Endodermal cell (in vitro differentiated cells): ENCODE measurements at regions not wholly inside any gene's neighbourhood (a gene's known extent, or its start where the extent isn't known, plus 50 kb on each side); places are given as distances from the start of the nearest gene placed in this dataset.

Experiments
- DNase-seq: peaks from one replicate; pipeline ENCODE4 v3.0.0-alpha.2; 2017
- H3K27ac ChIP-seq: 2 replicates; pipeline ENCODE4 v1.5.1; 2013; ENCODE audit warnings: mild to moderate bottlenecking, low read depth, low read length, moderate library complexity
- H3K27me3 ChIP-seq: 2 replicates; pipeline ENCODE4 v1.6.1; 2013; ENCODE audit warnings: mild to moderate bottlenecking, low read length, moderate library complexity; ENCODE audit not compliant: insufficient read depth, control insufficient read depth, poor library complexity, severe bottlenecking
- H3K36me3 ChIP-seq: 2 replicates; pipeline ENCODE4 v1.7.0; 2013; ENCODE audit warnings: mild to moderate bottlenecking, low read length, moderate library complexity; ENCODE audit not compliant: control insufficient read depth, insufficient read depth
- H3K4me1 ChIP-seq: one replicate; pipeline ENCODE4 v1.7.0; 2013; ENCODE audit warnings: low read length; ENCODE audit not compliant: control insufficient read depth, insufficient read depth
- H3K4me3 ChIP-seq: 2 replicates; pipeline ENCODE4 v1.5.1; 2013; ENCODE audit warnings: mild to moderate bottlenecking, low read length, moderate library complexity
- H3K9ac ChIP-seq: 2 replicates; pipeline ENCODE4 v1.6.1; 2013; ENCODE audit warnings: mild to moderate bottlenecking, low read length, moderate library complexity; ENCODE audit not compliant: poor library complexity, severe bottlenecking; ENCODE audit errors: extremely low read depth
- H3K9me3 ChIP-seq: 2 replicates; pipeline ENCODE4 v1.6.1; 2013; ENCODE audit warnings: mild to moderate bottlenecking, low read length, moderate library complexity; ENCODE audit not compliant: control insufficient read depth
- H3K27ac Mint-ChIP-seq: 2 replicates; pipeline ENCODE4 v1.8.0; 2020; ENCODE audit warnings: mixed read lengths
- H3K27me3 Mint-ChIP-seq: 2 replicates; pipeline ENCODE4 v1.8.0; 2021; ENCODE audit warnings: mild to moderate bottlenecking, mixed read lengths; ENCODE audit not compliant: insufficient read depth
- H3K36me3 Mint-ChIP-seq: 2 replicates; pipeline ENCODE4 v1.8.0; 2020; ENCODE audit warnings: low read depth, mixed read lengths
- H3K4me1 Mint-ChIP-seq: 2 replicates; pipeline ENCODE4 v1.8.0; 2020; ENCODE audit warnings: mixed read lengths
- H3K4me3 Mint-ChIP-seq: 2 replicates; pipeline ENCODE4 v1.8.0; 2020; ENCODE audit warnings: mild to moderate bottlenecking, moderate library complexity, mixed read lengths
- H3K9me3 Mint-ChIP-seq: 2 replicates; pipeline ENCODE4 v1.8.0; 2020; ENCODE audit warnings: mild to moderate bottlenecking, mixed read lengths
- WGBS, 2 experiments: methylation state at CpG; one replicate each; pipeline versions ENCODE4 v1.1.5 to v1.1.7; 2013; ENCODE audit warnings: missing lambda C conversion rate in 2 of 2, mixed read lengths in 1 of 2; ENCODE audit not compliant: insufficient coverage in 1 of 2, insufficient read length in 1 of 2; 5-methylcytosine and 5-hydroxymethylcytosine counted together
- TF ChIP-seq, protein P1 (sequence below): fragments of 200-600 bp; sonication (generic); conservative IDR thresholded peaks from 2 replicates; pipeline ENCODE4 v1.5.0; 2021; ENCODE audit warnings: antibody characterized with exemption, mild to moderate bottlenecking

DNA sequence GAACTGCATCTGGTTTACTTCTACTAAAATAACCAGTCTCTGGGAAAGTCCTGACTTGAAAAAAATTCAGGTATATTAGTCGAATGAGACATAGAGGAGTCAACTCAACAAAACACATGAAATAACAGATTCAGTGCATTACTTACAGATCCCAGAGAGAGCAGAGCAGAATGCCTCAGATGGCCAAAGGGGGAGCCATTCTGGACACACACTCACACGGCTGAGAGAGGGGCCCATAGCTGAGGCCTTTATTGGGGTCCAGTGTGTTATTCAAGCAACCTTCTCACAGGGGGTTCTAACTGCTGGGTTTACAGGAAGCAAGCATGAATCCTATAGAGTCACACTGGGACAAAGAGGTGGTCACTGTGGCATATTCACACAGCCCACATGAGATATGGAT, 135.1 kb upstream of the SNRPN start:
- H3K27ac ChIP-seq, result no peak overlapping the region
- no peak for DNase-seq
- peaks cover 40% of the 10 kb centered on the region for H3K9me3 ChIP-seq
- Mint-ChIP-seq H3K9me3 (peaks cover 48% of the 10 kb centered on the region), H3K4me1 (peaks cover 4% of the 10 kb centered on the region), H3K27ac (no peak overlapping the region), H3K36me3 (no peaks in the 10 kb centered on the region), H3K27me3 (no peaks in the 10 kb centered on the region), H3K4me3 (no peak overlapping the region)
- H3K4me3 ChIP-seq, result no peak overlapping the region
- no peaks in the 10 kb centered on the region for H3K27me3 ChIP-seq
- no peak overlapping the region for H3K9ac ChIP-seq
- no peaks in the 10 kb centered on the region for H3K4me1 ChIP-seq
- 33 to 82% methylated on average over 1 to 2 of the region's 2 CpGs for WGBS, 2 experiments
- TF ChIP-seq, protein P1, sequence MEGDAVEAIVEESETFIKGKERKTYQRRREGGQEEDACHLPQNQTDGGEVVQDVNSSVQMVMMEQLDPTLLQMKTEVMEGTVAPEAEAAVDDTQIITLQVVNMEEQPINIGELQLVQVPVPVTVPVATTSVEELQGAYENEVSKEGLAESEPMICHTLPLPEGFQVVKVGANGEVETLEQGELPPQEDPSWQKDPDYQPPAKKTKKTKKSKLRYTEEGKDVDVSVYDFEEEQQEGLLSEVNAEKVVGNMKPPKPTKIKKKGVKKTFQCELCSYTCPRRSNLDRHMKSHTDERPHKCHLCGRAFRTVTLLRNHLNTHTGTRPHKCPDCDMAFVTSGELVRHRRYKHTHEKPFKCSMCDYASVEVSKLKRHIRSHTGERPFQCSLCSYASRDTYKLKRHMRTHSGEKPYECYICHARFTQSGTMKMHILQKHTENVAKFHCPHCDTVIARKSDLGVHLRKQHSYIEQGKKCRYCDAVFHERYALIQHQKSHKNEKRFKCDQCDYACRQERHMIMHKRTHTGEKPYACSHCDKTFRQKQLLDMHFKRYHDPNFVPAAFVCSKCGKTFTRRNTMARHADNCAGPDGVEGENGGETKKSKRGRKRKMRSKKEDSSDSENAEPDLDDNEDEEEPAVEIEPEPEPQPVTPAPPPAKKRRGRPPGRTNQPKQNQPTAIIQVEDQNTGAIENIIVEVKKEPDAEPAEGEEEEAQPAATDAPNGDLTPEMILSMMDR, result no peak
- H3K36me3 ChIP-seq, result no peaks in the 10 kb centered on the region

DNA sequence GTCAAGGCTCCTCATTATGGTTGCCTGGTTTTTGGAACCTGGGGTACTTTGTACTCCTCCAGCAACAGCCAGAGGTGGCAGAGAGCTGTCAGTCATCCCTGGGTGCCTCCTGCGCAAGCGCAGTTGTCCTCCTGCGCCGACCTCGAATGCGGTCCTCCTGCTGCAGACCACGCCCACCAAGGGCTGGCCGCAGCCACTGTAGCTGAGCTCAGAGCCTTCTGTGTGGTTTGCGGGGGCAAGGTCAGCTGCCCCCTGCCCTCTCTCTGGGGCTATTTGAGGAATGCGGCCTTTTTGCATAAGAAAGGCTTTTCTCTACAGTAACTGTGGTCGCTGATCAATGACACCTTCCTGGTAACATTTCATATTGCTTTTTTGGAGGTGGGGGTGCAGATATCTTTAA, 131.3 kb upstream of the SNRPN start:
- Mint-ChIP-seq H3K27me3 (no peaks in the 10 kb centered on the region), H3K4me1 (peaks cover 7% of the 10 kb centered on the region), H3K4me3 (peak overlapping the region; percentile 57), H3K36me3 (no peaks in the 10 kb centered on the region), H3K27ac (peak overlapping the region; percentile 56), H3K9me3 (peaks cover 40% of the 10 kb centered on the region)
- Histone ChIP-seq H3K4me1 (no peaks in the 10 kb centered on the region), H3K36me3 (no peaks in the 10 kb centered on the region), H3K9me3 (peaks cover 32% of the 10 kb centered on the region), H3K27me3 (no peaks in the 10 kb centered on the region), H3K4me3 (peak overlapping the region; percentile 80), H3K27ac (no peak overlapping the region), H3K9ac (peak overlapping the region; percentile 47)
- WGBS, 2 experiments, result 33 to 43% methylated on average over 8 to 11 of the region's 11 CpGs
- peak; percentile 96 for DNase-seq
- TF ChIP-seq, protein P1, result no peak

DNA sequence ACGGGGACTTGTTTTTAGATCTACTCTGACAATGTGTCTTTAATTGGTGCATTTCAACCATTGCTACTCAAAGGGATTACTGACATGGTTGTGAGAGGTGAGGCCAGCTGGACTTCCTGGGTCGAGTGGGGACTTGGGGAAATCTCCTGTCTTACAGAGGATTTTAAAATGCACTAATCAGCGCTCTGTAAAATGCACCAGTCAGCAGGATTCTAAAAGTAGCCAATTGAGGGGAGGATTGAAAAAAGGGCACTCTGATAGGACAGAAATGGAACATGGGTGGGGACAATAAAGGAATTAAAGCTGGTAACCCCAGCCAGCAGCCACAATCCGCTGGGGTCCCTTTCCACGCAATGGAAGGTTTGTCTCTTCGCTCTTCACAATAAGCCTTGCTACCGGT, 122.5 kb upstream of the SNRPN start:
- Histone ChIP-seq H3K4me1 (no peaks in the 10 kb centered on the region), H3K27me3 (no peaks in the 10 kb centered on the region), H3K4me3 (no peak overlapping the region), H3K9me3 (peaks cover 32% of the 10 kb centered on the region), H3K9ac (no peak overlapping the region), H3K27ac (no peak overlapping the region), H3K36me3 (peaks cover 3% of the 10 kb centered on the region)
- Mint-ChIP-seq H3K9me3 (peaks cover 47% of the 10 kb centered on the region), H3K27me3 (no peaks in the 10 kb centered on the region), H3K4me1 (no peaks in the 10 kb centered on the region), H3K36me3 (peaks cover 2% of the 10 kb centered on the region), H3K4me3 (no peak overlapping the region), H3K27ac (no peak overlapping the region)
- TF ChIP-seq, protein P1, result no peak
- 86 to 89% methylated on average over 5 to 7 of the region's 7 CpGs for WGBS, 2 experiments
- DNase-seq, result no peak
